ENCODE measurements at regions not wholly inside any gene's neighbourhood (a gene's known extent, or its start where the extent isn't known, plus 50 kb on each side); places are given as distances from the start of the nearest gene placed in this dataset.

- no peak overlapping the region for H3K4me3 ChIP-seq (ENCODE audit: low read depth, low read length)
- TF ChIP-seq CTCF (IDR thresholded peaks at IDR 0.05; ENCODE audit: low read depth, low read length, missing control alignments) = no peak
- DNase-seq (ENCODE audit: low read depth) = no peak
Observed at GRCh38 chr6:15906420-15907016, 222.4 kb upstream of the MYLIP start.

GRCh38 chr6:15905488-15906419, 223.1 kb upstream of the MYLIP start:
- H3K4me3 ChIP-seq (ENCODE audit: low read depth, low read length) = no peak overlapping the region
- TF ChIP-seq CTCF (IDR thresholded peaks at IDR 0.05; ENCODE audit: low read depth, low read length, missing control alignments) = no peak
- peak; percentile 59 for DNase-seq (ENCODE audit: low read depth)

- no peak overlapping the region for H3K4me3 ChIP-seq (ENCODE audit: low read depth, low read length)
- DNase-seq (ENCODE audit: low read depth) = no peak
- TF ChIP-seq CTCF (IDR thresholded peaks at IDR 0.05; ENCODE audit: low read depth, low read length, missing control alignments) = no peak
Observed at GRCh38 chr6:15904651-15905376, 224.1 kb upstream of the MYLIP start.

GRCh38 chr6:15901141-15902115, 227.5 kb upstream of the MYLIP start:
- H3K4me3 ChIP-seq (ENCODE audit: low read depth, low read length) = no peak overlapping the region; the same call in 1 of the 2 replicates
- DNase-seq (ENCODE audit: low read depth) = peak; percentile 97

GRCh38 chr6:15898693-15899092, 230.2 kb upstream of the MYLIP start:
- TF ChIP-seq CTCF (IDR thresholded peaks at IDR 0.05; ENCODE audit: low read depth, low read length, missing control alignments) = no peak

More at GRCh38 chr6:15901141-15902115, 227.5 kb upstream of the MYLIP start:
- TF ChIP-seq CTCF (IDR thresholded peaks at IDR 0.05; ENCODE audit: low read depth, low read length, missing control alignments) = peak; percentile 28

More at GRCh38 chr6:15898693-15899092, 230.2 kb upstream of the MYLIP start:
- DNase-seq (ENCODE audit: low read depth) = no peak
- H3K4me3 ChIP-seq (ENCODE audit: low read depth, low read length) = no peak overlapping the region

Data from GM12864 (cell line).